Activated B cell treated with CpG ODN at 0.5 μM for 24 hours (primary cell): ENCODE measurements at regions not wholly inside any gene's neighbourhood (a gene's known extent, or its start where the extent isn't known, plus 50 kb on each side); places are given as distances from the start of the nearest gene placed in this dataset.

Experiments
- ATAC-seq: fragments of 200-7000 bp; cut with Tn5 transposase; one replicate; pipeline ENCODE4 v1.10.0; 2021; ENCODE audit warnings: low read depth, mild to moderate bottlenecking, moderate library complexity
- CTCF ChIA-PET: fragments of 350-600 bp; sonication (Branson Sonifier 250); formaldehyde crosslinking; loops from one replicate; lab custom pipeline; 2021; ENCODE audit warnings: antibody characterized with exemption; lab: Charles Lee
- POLR2A ChIA-PET: fragments of 350-600 bp; sonication (Branson Sonifier 250); formaldehyde crosslinking; loops from one replicate; lab custom pipeline; 2021; ENCODE audit warnings: antibody characterized with exemption; lab: Charles Lee
- DNase-seq: peaks from one replicate; pipeline ENCODE4 v3.0.0; 2022
- H3K27ac Mint-ChIP-seq: one replicate; pipeline ENCODE4 v1.8.0; 2020; ENCODE audit warnings: mixed read lengths
- H3K27me3 Mint-ChIP-seq: one replicate; pipeline ENCODE4 v1.8.0; 2021; ENCODE audit warnings: mixed read lengths
- H3K36me3 Mint-ChIP-seq: one replicate; pipeline ENCODE4 v1.8.0; 2021; ENCODE audit warnings: low read depth, mixed read lengths
- H3K4me1 Mint-ChIP-seq: one replicate; pipeline ENCODE4 v1.8.0; 2021; ENCODE audit warnings: mixed read lengths
- H3K4me3 Mint-ChIP-seq: one replicate; pipeline ENCODE4 v1.8.0; 2020; ENCODE audit warnings: mild to moderate bottlenecking, mixed read lengths
- H3K9me3 Mint-ChIP-seq: one replicate; pipeline ENCODE4 v1.8.0; 2020; ENCODE audit warnings: mixed read lengths
- intact Hi-C: fragments of 100-400 bp; cut with micrococcal nuclease; formaldehyde crosslinking; loops from one replicate; pipeline ENCODE4 v1.15.1; 2024
- TF ChIP-seq, protein P1 (sequence below): fragments of 200-600 bp; IDR thresholded peaks from one replicate; pipeline ENCODE4 v1.8.0; 2022; ENCODE audit warnings: antibody characterized with exemption, mild to moderate bottlenecking

DNA sequence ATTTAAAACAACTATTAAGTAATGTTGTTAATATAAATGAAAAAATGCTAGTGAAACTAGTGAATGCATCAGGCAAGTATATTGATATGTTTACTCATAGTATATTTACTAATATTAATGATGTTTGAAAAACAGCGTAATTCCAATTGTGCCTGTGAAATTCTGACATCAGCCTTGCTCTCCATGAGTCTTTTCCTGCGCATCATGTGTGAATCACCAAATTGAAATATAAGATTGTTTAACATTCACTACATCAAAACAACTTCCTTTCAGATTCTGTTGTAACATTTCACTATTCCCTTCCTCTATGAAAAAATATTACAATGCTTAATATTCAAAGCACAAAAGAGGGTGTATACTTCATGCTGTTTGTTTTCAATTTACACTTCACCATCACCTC, 1995.9 kb upstream of the SEL1L start:
- CTCF ChIA-PET = no interaction called here
- DNase-seq (no peak), ATAC-seq (no peak)
- POLR2A ChIA-PET = no interaction called here
- Mint-ChIP-seq H3K9me3 (peaks cover 6% of the 10 kb centered on the region), H3K36me3 (no peaks in the 10 kb centered on the region), H3K27me3 (no peaks in the 10 kb centered on the region), H3K4me3 (no peak overlapping the region), H3K4me1 (no peaks in the 10 kb centered on the region), H3K27ac (no peak overlapping the region)
- intact Hi-C loops = no loop called here
- TF ChIP-seq, protein P1, sequence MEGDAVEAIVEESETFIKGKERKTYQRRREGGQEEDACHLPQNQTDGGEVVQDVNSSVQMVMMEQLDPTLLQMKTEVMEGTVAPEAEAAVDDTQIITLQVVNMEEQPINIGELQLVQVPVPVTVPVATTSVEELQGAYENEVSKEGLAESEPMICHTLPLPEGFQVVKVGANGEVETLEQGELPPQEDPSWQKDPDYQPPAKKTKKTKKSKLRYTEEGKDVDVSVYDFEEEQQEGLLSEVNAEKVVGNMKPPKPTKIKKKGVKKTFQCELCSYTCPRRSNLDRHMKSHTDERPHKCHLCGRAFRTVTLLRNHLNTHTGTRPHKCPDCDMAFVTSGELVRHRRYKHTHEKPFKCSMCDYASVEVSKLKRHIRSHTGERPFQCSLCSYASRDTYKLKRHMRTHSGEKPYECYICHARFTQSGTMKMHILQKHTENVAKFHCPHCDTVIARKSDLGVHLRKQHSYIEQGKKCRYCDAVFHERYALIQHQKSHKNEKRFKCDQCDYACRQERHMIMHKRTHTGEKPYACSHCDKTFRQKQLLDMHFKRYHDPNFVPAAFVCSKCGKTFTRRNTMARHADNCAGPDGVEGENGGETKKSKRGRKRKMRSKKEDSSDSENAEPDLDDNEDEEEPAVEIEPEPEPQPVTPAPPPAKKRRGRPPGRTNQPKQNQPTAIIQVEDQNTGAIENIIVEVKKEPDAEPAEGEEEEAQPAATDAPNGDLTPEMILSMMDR = no peak

GRCh38 chr14:83533734-83534133, 1996.2 kb upstream of the FLRT2 start:
- H3K9me3 Mint-ChIP-seq = peaks cover 10% of the 10 kb centered on the region
- no peak overlapping the region for H3K27ac Mint-ChIP-seq
- no peaks in the 10 kb centered on the region for H3K4me1 Mint-ChIP-seq
- TF ChIP-seq, protein P1 = no peak
- ChIA-PET CTCF (no interaction called here), POLR2A (no interaction called here)
- DNase-seq (no peak), ATAC-seq (no peak)
- H3K36me3 Mint-ChIP-seq = no peaks in the 10 kb centered on the region
- no peaks in the 10 kb centered on the region for H3K27me3 Mint-ChIP-seq
- H3K4me3 Mint-ChIP-seq = no peak overlapping the region
- intact Hi-C loops = no loop called here

- no peak overlapping the region for H3K4me3 Mint-ChIP-seq
- no peaks in the 10 kb centered on the region for H3K36me3 Mint-ChIP-seq
- TF ChIP-seq, protein P1 = no peak
- no peaks in the 10 kb centered on the region for H3K27me3 Mint-ChIP-seq
- H3K9me3 Mint-ChIP-seq = peaks cover 10% of the 10 kb centered on the region
- no peak overlapping the region for H3K27ac Mint-ChIP-seq
- DNase-seq (no peak), ATAC-seq (no peak)
- CTCF ChIA-PET = no interaction called here
- no peaks in the 10 kb centered on the region for H3K4me1 Mint-ChIP-seq
- intact Hi-C loops = no loop called here
- POLR2A ChIA-PET = no interaction called here
Measured at GRCh38 chr14:83534995-83535394, 1994.9 kb upstream of the FLRT2 start.

DNA sequence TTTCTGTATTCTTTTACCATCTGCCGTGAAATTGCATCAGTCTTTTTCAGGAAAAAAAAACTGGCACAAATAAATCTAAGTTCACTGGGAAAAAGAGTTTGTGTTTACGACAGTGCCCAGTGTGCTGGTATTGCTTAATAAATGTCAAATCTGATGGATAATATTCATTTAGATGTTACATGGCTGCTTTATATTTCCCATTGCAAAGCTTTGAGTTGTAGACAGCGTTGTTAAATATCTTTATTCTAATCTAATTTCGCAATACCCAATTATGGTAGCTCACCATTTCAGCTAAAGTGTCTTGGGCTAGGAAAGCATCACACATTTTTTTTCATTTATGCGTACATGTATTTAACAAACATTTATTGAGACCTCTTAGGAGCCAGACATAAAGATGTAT, 1994.5 kb upstream of the FLRT2 start:
- H3K4me1 Mint-ChIP-seq = no peaks in the 10 kb centered on the region
- H3K27ac Mint-ChIP-seq = no peak overlapping the region
- DNase-seq (no peak), ATAC-seq (no peak)
- ChIA-PET POLR2A (no interaction called here), CTCF (no interaction called here)
- peaks cover 10% of the 10 kb centered on the region for H3K9me3 Mint-ChIP-seq
- TF ChIP-seq, protein P1 = no peak
- H3K4me3 Mint-ChIP-seq = no peak overlapping the region
- H3K27me3 Mint-ChIP-seq = no peaks in the 10 kb centered on the region
- no peaks in the 10 kb centered on the region for H3K36me3 Mint-ChIP-seq
- intact Hi-C loops = no loop called here

DNA sequence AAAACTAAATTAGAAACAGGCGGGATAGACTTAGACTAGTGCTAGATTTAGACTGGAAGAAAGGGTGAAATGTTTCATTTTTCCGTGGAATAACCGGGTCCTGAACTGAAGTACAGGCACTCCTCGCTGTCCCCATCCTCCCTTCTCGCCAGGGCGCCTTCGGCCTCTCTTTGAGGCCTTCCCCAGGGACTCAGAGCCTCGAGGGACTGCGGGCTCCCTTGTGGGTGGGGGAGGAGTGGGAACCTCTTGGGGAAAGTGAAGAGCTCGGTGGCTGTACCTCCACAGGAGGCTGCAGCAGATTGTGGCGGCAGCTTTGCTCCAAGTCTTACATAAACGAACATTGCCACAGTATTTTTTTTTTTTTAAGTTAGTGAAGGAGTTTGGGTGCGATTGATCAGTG, 1988.8 kb upstream of the FLRT2 start:
- ChIA-PET POLR2A (no interaction called here), CTCF (no interaction called here)
- no peak for ATAC-seq
- intact Hi-C loops = no loop called here
- TF ChIP-seq, protein P1 = no peak
- no peaks in the 10 kb centered on the region for H3K4me1 Mint-ChIP-seq
- peaks cover 13% of the 10 kb centered on the region for H3K9me3 Mint-ChIP-seq
- no peak for DNase-seq
- H3K27ac Mint-ChIP-seq = no peak overlapping the region
- no peaks in the 10 kb centered on the region for H3K27me3 Mint-ChIP-seq
- H3K36me3 Mint-ChIP-seq = no peaks in the 10 kb centered on the region
- H3K4me3 Mint-ChIP-seq = no peak overlapping the region
